ENCODE measurements at regions not wholly inside any gene's neighbourhood (a gene's known extent, or its start where the extent isn't known, plus 50 kb on each side); places are given as distances from the start of the nearest gene placed in this dataset.

- Histone ChIP-seq H3K9ac (ENCODE audit: low read length) (no peak overlapping the region), H3K36me3 (ENCODE audit: control insufficient read depth in 1 of 2, insufficient read depth in 2 of 2, low read length in 2 of 2) (no peaks in the 10 kb centered on the region), H3K4me1 (ENCODE audit: control insufficient read depth in 1 of 2, insufficient read depth in 2 of 2, low read length in 2 of 2) (no peaks in the 10 kb centered on the region), H3K27ac (ENCODE audit: low read depth, low read length) (no peak overlapping the region), H3K79me2 (ENCODE audit: insufficient read depth, low read length) (no peaks in the 10 kb centered on the region), H3K9me3 (ENCODE audit: control insufficient read depth in 1 of 2, insufficient read depth in 1 of 2, low read depth in 1 of 2, low read length in 2 of 2) (peaks cover 0 to 18% of the 10 kb centered on the region in 2 experiments; a peak in 2 of 4 replicates), H2AFZ (ENCODE audit: low read depth, low read length, poor library complexity, severe bottlenecking) (no peak overlapping the region), H3K9me2 (ENCODE audit: insufficient read depth) (no peaks in the 10 kb centered on the region), H3K27me3 (ENCODE audit: insufficient read depth, low read length) (no peaks in the 10 kb centered on the region), H3K4me2 (ENCODE audit: low read length) (no peak overlapping the region), H4K20me1 (ENCODE audit: insufficient read depth) (no peaks in the 10 kb centered on the region), H3K4me3 (replicated peaks in 1 of 2; ENCODE audit: low read depth in 1 of 2, low read length in 2 of 2) (no peak overlapping the region)
- POLR2A ChIA-PET: no interaction called here
- no peak for DNase-seq (ENCODE audit: low read depth, low spot score)
- BruUV-seq (replicated peaks): no TSS peak
- intact Hi-C loops (cut with micrococcal nuclease): no loop called here
- no peak for TF ChIP-seq SRF (IDR thresholded peaks at IDR 0.05; ENCODE audit: low read depth)
- no peak for TF ChIP-seq TCF7L2 (IDR thresholded peaks at IDR 0.05; ENCODE audit: borderline replicate concordance, extremely low read depth, insufficient read depth, insufficient read length)
- TF ChIP-seq, protein P1, sequence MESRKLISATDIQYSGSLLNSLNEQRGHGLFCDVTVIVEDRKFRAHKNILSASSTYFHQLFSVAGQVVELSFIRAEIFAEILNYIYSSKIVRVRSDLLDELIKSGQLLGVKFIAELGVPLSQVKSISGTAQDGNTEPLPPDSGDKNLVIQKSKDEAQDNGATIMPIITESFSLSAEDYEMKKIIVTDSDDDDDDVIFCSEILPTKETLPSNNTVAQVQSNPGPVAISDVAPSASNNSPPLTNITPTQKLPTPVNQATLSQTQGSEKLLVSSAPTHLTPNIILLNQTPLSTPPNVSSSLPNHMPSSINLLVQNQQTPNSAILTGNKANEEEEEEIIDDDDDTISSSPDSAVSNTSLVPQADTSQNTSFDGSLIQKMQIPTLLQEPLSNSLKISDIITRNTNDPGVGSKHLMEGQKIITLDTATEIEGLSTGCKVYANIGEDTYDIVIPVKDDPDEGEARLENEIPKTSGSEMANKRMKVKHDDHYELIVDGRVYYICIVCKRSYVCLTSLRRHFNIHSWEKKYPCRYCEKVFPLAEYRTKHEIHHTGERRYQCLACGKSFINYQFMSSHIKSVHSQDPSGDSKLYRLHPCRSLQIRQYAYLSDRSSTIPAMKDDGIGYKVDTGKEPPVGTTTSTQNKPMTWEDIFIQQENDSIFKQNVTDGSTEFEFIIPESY (IDR thresholded peaks at IDR 0.05; ENCODE audit: extremely low read depth, insufficient replicate concordance, low read length): no peak
- TF ChIP-seq FOSL1 (IDR thresholded peaks at IDR 0.05; ENCODE audit: low read depth): no peak
- TF ChIP-seq CBX3 (IDR thresholded peaks at IDR 0.05; ENCODE audit: low read depth): no peak
- RAD21 ChIA-PET (ENCODE audit: low non-redundant PET in 1 of 2, low total read pairs in 2 of 2, uncharacterized antibody in 2 of 2, unreplicated experiment in 2 of 2): no interaction called here
- CTCF ChIA-PET: no interaction called here
- no peak for ATAC-seq
Observed at GRCh38 chr2:49677227-49677626, 522.9 kb upstream of the FSHR start.

DNA sequence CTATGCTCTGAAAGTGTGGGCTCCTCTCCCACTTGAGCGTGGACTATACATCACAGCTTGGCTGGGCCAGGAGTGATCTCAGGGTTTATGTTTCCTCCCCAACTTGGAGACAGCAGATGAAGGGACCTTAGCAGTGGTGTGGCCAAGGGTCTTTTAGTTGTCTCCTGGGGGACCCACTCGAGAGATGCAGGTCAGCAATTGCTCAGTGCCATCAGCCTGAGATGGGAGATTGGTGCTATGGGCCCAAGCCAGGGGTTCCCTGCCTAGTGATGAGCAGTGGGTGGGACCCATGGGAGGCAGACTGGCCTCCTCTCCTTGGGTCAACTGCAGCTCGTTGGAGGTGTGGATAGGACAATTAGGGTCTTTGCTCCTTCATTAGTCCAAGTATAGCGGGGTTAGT, 510.5 kb upstream of the FSHR start:
- no peak overlapping the region for H3K9ac ChIP-seq (ENCODE audit: low read length)
- no peaks in the 10 kb centered on the region for H3K79me2 ChIP-seq (ENCODE audit: insufficient read depth, low read length)
- no peaks in the 10 kb centered on the region for H3K4me1 ChIP-seq (ENCODE audit: control insufficient read depth in 1 of 2, insufficient read depth in 2 of 2, low read length in 2 of 2)
- ChIA-PET RAD21 (ENCODE audit: low non-redundant PET in 1 of 2, low total read pairs in 2 of 2, uncharacterized antibody in 2 of 2, unreplicated experiment in 2 of 2) (no interaction called here), CTCF (no interaction called here), POLR2A (no interaction called here)
- DNase-seq (ENCODE audit: low read depth, low spot score): no peak
- H3K27ac ChIP-seq (ENCODE audit: low read depth, low read length): no peak overlapping the region
- TF ChIP-seq, protein P2, sequence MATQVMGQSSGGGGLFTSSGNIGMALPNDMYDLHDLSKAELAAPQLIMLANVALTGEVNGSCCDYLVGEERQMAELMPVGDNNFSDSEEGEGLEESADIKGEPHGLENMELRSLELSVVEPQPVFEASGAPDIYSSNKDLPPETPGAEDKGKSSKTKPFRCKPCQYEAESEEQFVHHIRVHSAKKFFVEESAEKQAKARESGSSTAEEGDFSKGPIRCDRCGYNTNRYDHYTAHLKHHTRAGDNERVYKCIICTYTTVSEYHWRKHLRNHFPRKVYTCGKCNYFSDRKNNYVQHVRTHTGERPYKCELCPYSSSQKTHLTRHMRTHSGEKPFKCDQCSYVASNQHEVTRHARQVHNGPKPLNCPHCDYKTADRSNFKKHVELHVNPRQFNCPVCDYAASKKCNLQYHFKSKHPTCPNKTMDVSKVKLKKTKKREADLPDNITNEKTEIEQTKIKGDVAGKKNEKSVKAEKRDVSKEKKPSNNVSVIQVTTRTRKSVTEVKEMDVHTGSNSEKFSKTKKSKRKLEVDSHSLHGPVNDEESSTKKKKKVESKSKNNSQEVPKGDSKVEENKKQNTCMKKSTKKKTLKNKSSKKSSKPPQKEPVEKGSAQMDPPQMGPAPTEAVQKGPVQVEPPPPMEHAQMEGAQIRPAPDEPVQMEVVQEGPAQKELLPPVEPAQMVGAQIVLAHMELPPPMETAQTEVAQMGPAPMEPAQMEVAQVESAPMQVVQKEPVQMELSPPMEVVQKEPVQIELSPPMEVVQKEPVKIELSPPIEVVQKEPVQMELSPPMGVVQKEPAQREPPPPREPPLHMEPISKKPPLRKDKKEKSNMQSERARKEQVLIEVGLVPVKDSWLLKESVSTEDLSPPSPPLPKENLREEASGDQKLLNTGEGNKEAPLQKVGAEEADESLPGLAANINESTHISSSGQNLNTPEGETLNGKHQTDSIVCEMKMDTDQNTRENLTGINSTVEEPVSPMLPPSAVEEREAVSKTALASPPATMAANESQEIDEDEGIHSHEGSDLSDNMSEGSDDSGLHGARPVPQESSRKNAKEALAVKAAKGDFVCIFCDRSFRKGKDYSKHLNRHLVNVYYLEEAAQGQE (IDR thresholded peaks at IDR 0.05; ENCODE audit: low read depth): no peak
- TF ChIP-seq TCF7L2 (IDR thresholded peaks at IDR 0.05; ENCODE audit: borderline replicate concordance, extremely low read depth, insufficient read depth, insufficient read length): no peak
- TF ChIP-seq ELF1 (IDR thresholded peaks at IDR 0.05; ENCODE audit: borderline replicate concordance, low read depth): no peak
- no peak for TF ChIP-seq YY1 (IDR thresholded peaks at IDR 0.05; ENCODE audit: extremely low read depth, insufficient replicate concordance, low read depth, low read length)
- TF ChIP-seq SP1 (IDR thresholded peaks at IDR 0.05; ENCODE audit: low read depth): no peak
- TF ChIP-seq, protein P1 (IDR thresholded peaks at IDR 0.05; ENCODE audit: extremely low read depth, insufficient replicate concordance, low read length): no peak
- TF ChIP-seq SIN3A (IDR thresholded peaks at IDR 0.05; ENCODE audit: low read depth): no peak
- TF ChIP-seq, protein P3, sequence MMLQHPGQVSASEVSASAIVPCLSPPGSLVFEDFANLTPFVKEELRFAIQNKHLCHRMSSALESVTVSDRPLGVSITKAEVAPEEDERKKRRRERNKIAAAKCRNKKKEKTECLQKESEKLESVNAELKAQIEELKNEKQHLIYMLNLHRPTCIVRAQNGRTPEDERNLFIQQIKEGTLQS (IDR thresholded peaks at IDR 0.05): no peak
- peaks cover 0 to 13% of the 10 kb centered on the region in 2 experiments; a peak in 2 of 4 replicates for H3K9me3 ChIP-seq (ENCODE audit: control insufficient read depth in 1 of 2, insufficient read depth in 1 of 2, low read depth in 1 of 2, low read length in 2 of 2)
- H3K4me3 ChIP-seq (replicated peaks in 1 of 2; ENCODE audit: low read depth in 1 of 2, low read length in 2 of 2): no peak overlapping the region
- no peaks in the 10 kb centered on the region for H3K9me2 ChIP-seq (ENCODE audit: insufficient read depth)
- intact Hi-C loops (cut with micrococcal nuclease): no loop called here
- no peak for ATAC-seq
- no peaks in the 10 kb centered on the region for H3K27me3 ChIP-seq (ENCODE audit: insufficient read depth, low read length)
- H3K4me2 ChIP-seq (ENCODE audit: low read length): no peak overlapping the region
- no TSS peak for BruUV-seq (replicated peaks)
- H2AFZ ChIP-seq (ENCODE audit: low read depth, low read length, poor library complexity, severe bottlenecking): no peak overlapping the region
- no peaks in the 10 kb centered on the region for H3K36me3 ChIP-seq (ENCODE audit: control insufficient read depth in 1 of 2, insufficient read depth in 2 of 2, low read length in 2 of 2)
- H4K20me1 ChIP-seq (ENCODE audit: insufficient read depth): no peaks in the 10 kb centered on the region
